IMR-90 (cell line): ENCODE measurements at regions not wholly inside any gene's neighbourhood (a gene's known extent, or its start where the extent isn't known, plus 50 kb on each side); places are given as distances from the start of the nearest gene placed in this dataset.

ENCODE experiments used
- ATAC-seq: fragments of 200-7000 bp; cut with Tn5 transposase; 2 replicates; pipeline ENCODE4 v1.9.1; 2020; ENCODE audit warnings: low read depth, mild to moderate bottlenecking, moderate library complexity
- BruUV-seq: library from RNA; stranded (reverse); fragments of 400-500 nt; replicated peaks from 2 replicates; lab custom pipeline; 2021; lab: Mats Ljungman, UMichigan
- CTCF ChIA-PET: fragments of 300-600 bp; formaldehyde crosslinking; extraction: SDS; loops from one replicate; lab custom pipeline; 2021; ENCODE audit warnings: antibody characterized with exemption; lab: Yijun Ruan, JAX
- POLR2A ChIA-PET: fragments of 300-600 bp; sonication (Branson Sonifier 250); formaldehyde crosslinking; loops from one replicate; lab custom pipeline; 2022; ENCODE audit warnings: antibody characterized with exemption; ENCODE audit not compliant: unreplicated experiment; lab: Charles Lee
- DNase-seq: peaks from one replicate; pipeline ENCODE4 v3.0.0; 2013
- H2AFZ ChIP-seq: replicated peaks from 2 replicates; pipeline ENCODE3; 2013; ENCODE audit warnings: low read length, mild to moderate bottlenecking; ENCODE audit not compliant: poor library complexity
- H2AK5ac ChIP-seq: 2 replicates; pipeline ENCODE4 v1.6.1; 2013; ENCODE audit warnings: low read depth, low read length, inconsistent platforms
- H2AK9ac ChIP-seq: replicated peaks from 2 replicates; pipeline ENCODE3; 2013; ENCODE audit warnings: mild to moderate bottlenecking, low read depth, low read length, moderate library complexity; ENCODE audit not compliant: poor library complexity
- H2BK120ac ChIP-seq: 2 replicates; pipeline ENCODE4 v1.6.1; 2013; ENCODE audit warnings: low read depth, low read length, inconsistent platforms
- H2BK15ac ChIP-seq: 3 replicates; pipeline ENCODE4 v1.6.1; 2013; ENCODE audit warnings: low read depth, low read length, inconsistent platforms
- H2BK20ac ChIP-seq: 2 replicates; pipeline ENCODE4 v1.6.1; 2013; ENCODE audit warnings: low read depth, mild to moderate bottlenecking, inconsistent platforms, low read length, moderate library complexity
- H2BK5ac ChIP-seq: 2 replicates; pipeline ENCODE4 v1.6.1; 2013; ENCODE audit warnings: mild to moderate bottlenecking, low read depth, low read length, inconsistent platforms; ENCODE audit not compliant: poor library complexity, severe bottlenecking
- H3K14ac ChIP-seq: replicated peaks from 2 replicates; pipeline ENCODE4 v1.6.1; 2013; ENCODE audit warnings: low read depth, low read length, inconsistent platforms
- H3K18ac ChIP-seq: 2 replicates; pipeline ENCODE4 v1.6.1; 2013; ENCODE audit warnings: low read depth, low read length, control low read depth
- H3K23ac ChIP-seq: 2 replicates; pipeline ENCODE4 v1.6.1; 2013; ENCODE audit warnings: low read depth, low read length, inconsistent platforms
- H3K27ac ChIP-seq: 2 replicates; pipeline ENCODE4 v1.5.1; 2013; ENCODE audit warnings: mild to moderate bottlenecking, control low read depth, low read length; ENCODE audit not compliant: insufficient read depth
- H3K27me3 ChIP-seq: 2 replicates; pipeline ENCODE4 v1.6.1; 2013; ENCODE audit warnings: low read length; ENCODE audit not compliant: control insufficient read depth, insufficient read depth
- H3K36me3 ChIP-seq: 2 replicates; pipeline ENCODE4 v1.6.1; 2013; ENCODE audit warnings: low read length, mixed read lengths; ENCODE audit not compliant: control insufficient read depth, insufficient read depth
- H3K4ac ChIP-seq: 2 replicates; pipeline ENCODE4 v1.6.1; 2013; ENCODE audit warnings: low read depth, low read length, inconsistent platforms
- H3K4me1 ChIP-seq: 2 replicates; pipeline ENCODE4 v1.6.1; 2013; ENCODE audit warnings: low read length, mixed read lengths; ENCODE audit not compliant: control insufficient read depth, insufficient read depth
- H3K4me2 ChIP-seq: 2 replicates; pipeline ENCODE4 v1.6.1; 2013; ENCODE audit warnings: low read depth, mild to moderate bottlenecking, control low read depth, low read length, moderate library complexity
- H3K4me3 ChIP-seq: 2 replicates; pipeline ENCODE4 v1.5.1; 2013; ENCODE audit warnings: low read depth, mild to moderate bottlenecking, control low read depth, low read length, moderate library complexity; ENCODE audit not compliant: insufficient read depth
- H3K56ac ChIP-seq: 2 replicates; pipeline ENCODE4 v1.6.1; 2013; ENCODE audit warnings: low read length, inconsistent platforms; ENCODE audit not compliant: insufficient read depth; ENCODE audit errors: extremely low read depth
- H3K79me1 ChIP-seq, 2 experiments: 2 replicates each; pipeline ENCODE4 v1.6.1; 2013; ENCODE audit warnings: low read length in 2 of 2, inconsistent platforms in 1 of 2, low read depth in 1 of 2
- H3K9ac ChIP-seq: 2 replicates; pipeline ENCODE4 v1.6.1; 2013; ENCODE audit warnings: low read depth, low read length, control low read depth
- H3K9me1 ChIP-seq: 2 replicates; pipeline ENCODE4 v1.6.1; 2013; ENCODE audit warnings: low read length, inconsistent platforms; ENCODE audit not compliant: insufficient read depth
- H3K9me3 ChIP-seq: 2 replicates; pipeline ENCODE4 v1.6.1; 2013; ENCODE audit warnings: low read length; ENCODE audit not compliant: control insufficient read depth, insufficient read depth
- H4K20me1 ChIP-seq: 2 replicates; pipeline ENCODE4 v1.6.1; 2013; ENCODE audit warnings: low read length, inconsistent platforms; ENCODE audit not compliant: insufficient read depth
- H4K5ac ChIP-seq: 2 replicates; pipeline ENCODE4 v1.6.1; 2013; ENCODE audit warnings: mild to moderate bottlenecking, low read depth, low read length, control low read depth
- H4K8ac ChIP-seq, 2 experiments: 2 replicates each; pipeline ENCODE4 v1.6.1; 2013; ENCODE audit warnings: low read depth in 2 of 2, low read length in 2 of 2, control low read depth in 1 of 2, inconsistent platforms in 1 of 2
- H4K91ac ChIP-seq: 2 replicates; pipeline ENCODE4 v1.6.1; 2013; ENCODE audit warnings: low read depth, low read length, inconsistent platforms; ENCODE audit not compliant: insufficient read depth
- BHLHE40 ChIP-seq: fragments of 150-350 bp; IDR thresholded peaks from 2 replicates; pipeline ENCODE4 v1.6.1; 2016; ENCODE audit warnings: mild to moderate bottlenecking, low read depth, low read length
- CEBPB ChIP-seq: IDR thresholded peaks from 2 replicates; pipeline ENCODE4 v1.6.1; 2012; ENCODE audit warnings: low read depth, low read length, improper control_type of control experiment
- CHD1 ChIP-seq: IDR thresholded peaks from 2 replicates; pipeline ENCODE4 v1.6.1; 2012; ENCODE audit warnings: low read depth, low read length, improper control_type of control experiment
- CTCF ChIP-seq: conservative IDR thresholded peaks from 2 replicates; pipeline ENCODE4 v1.5.1; 2012; ENCODE audit warnings: mild to moderate bottlenecking, low read depth, low read length, improper control_type of control experiment
- ELK1 ChIP-seq: fragments of 150-350 bp; IDR thresholded peaks from 2 replicates; pipeline ENCODE4 v1.6.1; 2016; ENCODE audit warnings: low read depth, mild to moderate bottlenecking, low read length, moderate library complexity, borderline replicate concordance
- FOS ChIP-seq: fragments of 150-350 bp; IDR thresholded peaks from 2 replicates; pipeline ENCODE4 v1.6.1; 2016; ENCODE audit warnings: low read depth, low read length
- MAFK ChIP-seq: IDR thresholded peaks from 2 replicates; pipeline ENCODE4 v1.6.1; 2012; ENCODE audit warnings: low read depth, low read length, improper control_type of control experiment
- MAZ ChIP-seq: IDR thresholded peaks from 2 replicates; pipeline ENCODE4 v1.6.1; 2012; ENCODE audit warnings: low read depth, mild to moderate bottlenecking, low read length, improper control_type of control experiment, moderate library complexity, borderline replicate concordance
- MXI1 ChIP-seq: IDR thresholded peaks from 2 replicates; pipeline ENCODE4 v1.6.1; 2012; ENCODE audit warnings: low read depth, mild to moderate bottlenecking, low read length, moderate library complexity, borderline replicate concordance
- NFE2L2 ChIP-seq: fragments of 150-350 bp; IDR thresholded peaks from 2 replicates; pipeline ENCODE4 v1.6.1; 2016; ENCODE audit warnings: low read depth, mild to moderate bottlenecking, low read length
- POLR2A ChIP-seq: IDR thresholded peaks from 2 replicates; pipeline ENCODE4 v1.6.1; 2012; ENCODE audit warnings: mild to moderate bottlenecking, low read depth, low read length
- RAD21 ChIP-seq: IDR thresholded peaks from 2 replicates; pipeline ENCODE4 v1.6.1; 2012; ENCODE audit warnings: low read length, improper control_type of control experiment
- RCOR1 ChIP-seq: IDR thresholded peaks from 2 replicates; pipeline ENCODE4 v1.6.1; 2012; ENCODE audit warnings: mild to moderate bottlenecking, low read length, improper control_type of control experiment; ENCODE audit not compliant: insufficient replicate concordance
- RFX5 ChIP-seq: IDR thresholded peaks from 2 replicates; pipeline ENCODE4 v1.8.0; 2012; ENCODE audit warnings: low read depth, mild to moderate bottlenecking, low read length, moderate library complexity
- SMC3 ChIP-seq: fragments of 150-350 bp; IDR thresholded peaks from 2 replicates; pipeline ENCODE4 v1.6.1; 2016; ENCODE audit warnings: low read depth, mild to moderate bottlenecking, antibody characterized with exemption, low read length, moderate library complexity
- USF2 ChIP-seq: fragments of 150-350 bp; IDR thresholded peaks from 2 replicates; pipeline ENCODE4 v1.6.1; 2017; ENCODE audit warnings: mild to moderate bottlenecking, antibody characterized with exemption, low read length, low read depth
- whole genome bisulfite sequencing, 2 experiments: methylation state at CpG; one replicate each; pipeline versions ENCODE4 v1.1.5 to v1.1.7; 2013; ENCODE audit warnings: missing lambda C conversion rate in 2 of 2; ENCODE audit not compliant: insufficient read length in 1 of 2; ENCODE audit errors: extremely low coverage in 2 of 2; 5-methylcytosine and 5-hydroxymethylcytosine counted together
- dilution Hi-C: fragments of 300-500 bp; cut with HindIII; formaldehyde crosslinking; loops from one replicate; pipeline ENCODE4 v1.14.3; 2018; ENCODE audit warnings: low sequenced_read_pairs; ENCODE audit not compliant: unreplicated experiment
- in situ Hi-C: fragments of 300-500 bp; cut with MboI; formaldehyde crosslinking; loops from 3 replicates; pipeline ENCODE4 v1.14.3; 2019; ENCODE audit warnings: low sequenced_read_pairs, inconsistent platforms, mixed read lengths
- intact Hi-C: fragments of 100-400 bp; cut with micrococcal nuclease; formaldehyde crosslinking; loops from 2 replicates; pipeline ENCODE4 v1.10.0; 2022

GRCh38 chr10:21087476-21087875, 190.4 kb upstream of the NEBL start:
- Histone ChIP-seq H4K5ac (no peak overlapping the region), H3K27me3 (no peaks in the 10 kb centered on the region), H2BK5ac (no peak overlapping the region), H3K9me1 (no peaks in the 10 kb centered on the region), H3K27ac (no peak overlapping the region), H4K91ac (no peak overlapping the region), H3K4me1 (no peaks in the 10 kb centered on the region), H3K79me1 (no peaks in the 10 kb centered on the region), H4K8ac (no peak overlapping the region), H3K4me2 (no peak overlapping the region), H2BK120ac (no peak overlapping the region), H3K9ac (no peak overlapping the region), H3K4me3 (no peak overlapping the region), H2AK5ac (no peak overlapping the region), H3K56ac (no peak overlapping the region), H2AFZ (no peak overlapping the region), H3K23ac (no peak overlapping the region), H2AK9ac (no peak overlapping the region), H4K20me1 (no peaks in the 10 kb centered on the region), H3K14ac (no peak overlapping the region), H3K9me3 (no peaks in the 10 kb centered on the region), H3K36me3 (no peaks in the 10 kb centered on the region), H2BK15ac (no peak overlapping the region), H3K18ac (no peak overlapping the region), H2BK20ac (no peak overlapping the region), H3K4ac (no peak overlapping the region)
- BruUV-seq = no TSS peak
- TF ChIP-seq BHLHE40 (no peak), MAFK (no peak), USF2 (no peak), SMC3 (no peak), MAZ (no peak), CTCF (no peak), RAD21 (no peak), CHD1 (no peak), RFX5 (no peak), NFE2L2 (no peak), POLR2A (no peak), RCOR1 (no peak), MXI1 (no peak), CEBPB (no peak), FOS (no peak), ELK1 (no peak)
- ATAC-seq (no peak), DNase-seq (no peak)
- intact Hi-C loops = loop anchor here (10.0 kb wide), 1 partner anchor 223 kb away; no protein-coding TSS in a partner anchor
- WGBS, 2 experiments = 40% methylated on average over 1 of the region's 4 CpGs; no CpG with 5 or more reads in 1 of the 2 experiments
- in situ Hi-C loops = loop anchor here (25.0 kb wide), 3 partner anchors 400 to 875 kb away; no protein-coding TSS in a partner anchor
- ChIA-PET CTCF (interaction anchor here (0.6 kb wide), 1 partner anchor 38 kb away, joined by 3 read pairs; no protein-coding TSS in a partner anchor), POLR2A (interaction anchor here (0.5 kb wide), 1 partner anchor 1221 kb away, joined by 5 read pairs; no protein-coding TSS in a partner anchor)
- dilution Hi-C loops = no loop called here
